CD4-positive, alpha-beta T cell treated with Interferon gamma for 1 hour (primary cell): ENCODE measurements at regions not wholly inside any gene's neighbourhood (a gene's known extent, or its start where the extent isn't known, plus 50 kb on each side); places are given as distances from the start of the nearest gene placed in this dataset.
"Not testable (repeated sequence)": the region's sequence is repeated elsewhere in the genome, so short reads cannot be mapped to it uniquely, and the experiment has no call there.

Experiments used
- DNase-seq: peaks from one replicate; pipeline ENCODE4 v3.0.0-alpha.2; 2020

GRCh38 chr20:26214991-26215390, 518.3 kb upstream of the ZNF337 start:
- DNase-seq, result no peak

- DNase-seq, result no peak
These were observed 512.7 kb upstream of the ZNF337 start for GRCh38 chr20:26209171-26209941.

- peak; percentile 45 for DNase-seq
These were observed 511.8 kb upstream of the ZNF337 start for GRCh38 chr20:26208296-26209091.

GRCh38 chr20:26207967-26208295, 511.3 kb upstream of the ZNF337 start:
- not testable (repeated sequence) for DNase-seq

- no peak for DNase-seq
These were observed 510.7 kb upstream of the ZNF337 start for GRCh38 chr20:26207237-26207966.

GRCh38 chr20:26205350-26205749, 508.7 kb upstream of the ZNF337 start:
- DNase-seq, result no peak

- DNase-seq, result not testable (repeated sequence)
These were observed 504.4 kb upstream of the ZNF337 start for GRCh38 chr20:26201026-26201425.

- DNase-seq, result not testable (repeated sequence)
These were observed 490.7 kb upstream of the ZNF337 start for GRCh38 chr20:26187329-26187728.

GRCh38 chr20:26183720-26184119, 487.1 kb upstream of the ZNF337 start:
- DNase-seq, result not testable (repeated sequence)

- not testable (repeated sequence) for DNase-seq
These were observed 484.7 kb upstream of the ZNF337 start for GRCh38 chr20:26181364-26181763.

GRCh38 chr20:26171875-26172274, 475.2 kb upstream of the ZNF337 start:
- not testable (repeated sequence) for DNase-seq

GRCh38 chr20:26169506-26169905, 472.9 kb upstream of the ZNF337 start:
- no peak for DNase-seq

GRCh38 chr20:26167499-26167898, 470.8 kb upstream of the ZNF337 start:
- DNase-seq, result no peak

GRCh38 chr20:26163890-26164289, 467.2 kb upstream of the ZNF337 start:
- no peak for DNase-seq

- DNase-seq, result not testable (repeated sequence)
These were observed 466.5 kb upstream of the ZNF337 start for GRCh38 chr20:26163151-26163550.

GRCh38 chr20:26161741-26162140, 465.1 kb upstream of the ZNF337 start:
- DNase-seq, result not testable (repeated sequence)

GRCh38 chr20:26160916-26161315, 464.3 kb upstream of the ZNF337 start:
- DNase-seq, result not testable (repeated sequence)

- DNase-seq, result no peak
These were observed 457.6 kb upstream of the ZNF337 start for GRCh38 chr20:26154224-26154623.

- DNase-seq, result no peak
These were observed 438.9 kb upstream of the ZNF337 start for GRCh38 chr20:26135325-26136110.

- no peak for DNase-seq
These were observed 438.0 kb upstream of the ZNF337 start for GRCh38 chr20:26134606-26135005.

GRCh38 chr20:26133794-26134193, 437.1 kb upstream of the ZNF337 start:
- DNase-seq, result not testable (repeated sequence)

GRCh38 chr20:26120920-26121319, 424.3 kb upstream of the ZNF337 start:
- not testable (repeated sequence) for DNase-seq

- not testable (repeated sequence) for DNase-seq
These were observed 397.8 kb upstream of the ZNF337 start for GRCh38 chr20:26094498-26094897.
